Thyroid gland (tissue), 4 donors: ENCODE measurements at regions not wholly inside any gene's neighbourhood (a gene's known extent, or its start where the extent isn't known, plus 50 kb on each side); places are given as distances from the start of the nearest gene placed in this dataset.
A peak's percentile ranks its signal among the peaks of the same experiment; 100 is the strongest.

Experiments used
- DNase-seq, 2 donors: peaks; one replicate each; pipeline ENCODE4 v3.0.0-alpha.2; 2019
- H3K27ac ChIP-seq, 3 donors: fragments of 200-600 bp; sonication (generic); 1 replicate in 2 of 3; 2 replicates in 1 of 3; pipeline ENCODE4 v1.5.1; 2016 to 2019; ENCODE audit warnings: mild to moderate bottlenecking in 1 of 3, moderate library complexity in 1 of 3
- H3K27me3 ChIP-seq: fragments of 200-600 bp; sonication (generic); one replicate; pipeline ENCODE4 v1.5.1; 2019
- H3K36me3 ChIP-seq, 2 donors: fragments of 200-600 bp; sonication (generic); one replicate each; pipeline ENCODE4 v1.5.1; 2016 to 2019
- H3K4me1 ChIP-seq, 2 donors: fragments of 200-600 bp; sonication (generic); one replicate each; pipeline ENCODE4 v1.5.1; 2017 to 2019
- H3K4me3 ChIP-seq, 3 donors: fragments of 200-600 bp; sonication (generic); replicated peaks in 1 of 3; 1 replicate in 2 of 3; 2 replicates in 1 of 3; pipeline ENCODE4 v1.5.1; 2016; ENCODE audit warnings: mild to moderate bottlenecking in 1 of 3
- H3K9me3 ChIP-seq: fragments of 200-600 bp; sonication (generic); one replicate; pipeline ENCODE4 v1.5.1; 2017
- CTCF ChIP-seq, 6 experiments: fragments of 200-600 bp in 3 of 6; fragments of 450-650 bp in 3 of 6; sonication (generic) in 3 of 6; IDR thresholded peaks; one replicate each; pipeline ENCODE4 v1.5.1; 2016 to 2019; ENCODE audit warnings: antibody characterized with exemption in 6 of 6, mild to moderate bottlenecking in 2 of 6, inconsistent platforms in 1 of 6, moderate library complexity in 1 of 6
- POLR2A ChIP-seq, 2 donors: fragments of 450-650 bp; IDR thresholded peaks; one replicate each; pipeline ENCODE4 v1.6.1; 2017; ENCODE audit warnings: antibody characterized with exemption in 2 of 2, mild to moderate bottlenecking in 2 of 2, moderate library complexity in 1 of 2
- WGBS, 2 donors: methylation state at CpG; one replicate each; pipeline ENCODE4 v1.1.5; 2017; 5-methylcytosine and 5-hydroxymethylcytosine counted together
- intact Hi-C: fragments of 100-400 bp; cut with DNase I; formaldehyde crosslinking; loops from one replicate; pipeline ENCODE4 v1.15.1; 2023

DNA sequence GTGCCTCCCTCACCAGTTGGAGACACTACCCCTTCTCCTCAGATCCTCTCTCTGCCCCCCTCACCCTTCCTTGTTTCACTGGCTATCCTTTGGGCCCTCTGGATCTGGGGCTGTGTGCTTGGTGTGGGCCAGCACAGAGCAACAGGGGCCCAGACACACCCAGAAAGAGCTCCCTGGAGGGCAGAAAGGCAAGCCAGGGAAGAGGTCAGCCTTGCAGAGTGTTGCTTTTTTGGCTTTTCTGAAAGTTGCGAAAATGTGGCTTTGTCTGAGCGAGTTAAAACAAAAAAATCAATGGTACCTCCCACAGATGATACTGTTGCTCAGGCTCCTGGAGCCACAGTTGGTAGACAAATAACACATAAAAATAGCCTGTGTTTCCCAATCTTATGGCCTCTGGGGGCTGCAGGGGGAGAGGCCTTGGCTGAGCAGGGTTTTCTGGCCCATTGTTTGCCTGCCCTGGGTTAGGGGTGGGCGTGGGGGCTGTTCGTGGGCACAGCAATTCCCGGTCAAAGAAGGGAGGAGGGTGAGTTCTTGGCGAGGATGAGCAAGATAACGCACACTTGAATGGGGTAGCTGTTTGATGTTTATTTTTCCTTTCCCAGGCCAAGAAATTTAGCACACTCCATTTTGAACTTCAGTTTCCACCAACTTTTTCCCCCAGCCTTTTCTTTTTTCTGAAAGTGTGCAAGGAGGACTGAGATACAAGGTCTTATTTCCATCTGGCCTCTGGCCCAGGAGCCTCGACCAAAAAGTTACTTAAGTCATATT, 167.0 kb upstream of the HAAO start:
- Histone ChIP-seq H3K27me3 (no peaks in the 10 kb centered on the region), H3K36me3 (no peaks in the 10 kb centered on the region), H3K9me3 (no peaks in the 10 kb centered on the region), H3K4me1 (peaks cover 14 to 43% of the 10 kb centered on the region in 2 donors), H3K4me3 (no peak overlapping the region), H3K27ac (peak overlapping the region; percentile 50 to 80 (median 50))
- DNase-seq, result peak in 1 of 2 donors; percentile 21
- intact Hi-C loops, result loop anchor here (10.0 kb wide), 1 partner anchor 575 kb away; no protein-coding TSS in a partner anchor
- TF ChIP-seq CTCF (IDR thresholded peaks at IDR 0.05), result no peak
- 53 to 71% methylated on average over 8 of the region's 8 CpGs for WGBS, 2 donors

GRCh38 chr2:42958741-42959233, 166.4 kb upstream of the HAAO start:
- Histone ChIP-seq H3K36me3 (no peaks in the 10 kb centered on the region), H3K9me3 (no peaks in the 10 kb centered on the region), H3K27ac (peak overlapping the region; percentile 50 to 80 (median 50)), H3K4me3 (no peak overlapping the region), H3K4me1 (peaks cover 14 to 49% of the 10 kb centered on the region in 2 donors), H3K27me3 (no peaks in the 10 kb centered on the region)
- TF ChIP-seq POLR2A (IDR thresholded peaks at IDR 0.05) (no peak), CTCF (IDR thresholded peaks at IDR 0.05) (no peak)
- WGBS, 2 donors, result 85 to 88% methylated on average over 9 to 10 of the region's 10 CpGs
- intact Hi-C loops, result no loop called here
- DNase-seq, result no peak

DNA sequence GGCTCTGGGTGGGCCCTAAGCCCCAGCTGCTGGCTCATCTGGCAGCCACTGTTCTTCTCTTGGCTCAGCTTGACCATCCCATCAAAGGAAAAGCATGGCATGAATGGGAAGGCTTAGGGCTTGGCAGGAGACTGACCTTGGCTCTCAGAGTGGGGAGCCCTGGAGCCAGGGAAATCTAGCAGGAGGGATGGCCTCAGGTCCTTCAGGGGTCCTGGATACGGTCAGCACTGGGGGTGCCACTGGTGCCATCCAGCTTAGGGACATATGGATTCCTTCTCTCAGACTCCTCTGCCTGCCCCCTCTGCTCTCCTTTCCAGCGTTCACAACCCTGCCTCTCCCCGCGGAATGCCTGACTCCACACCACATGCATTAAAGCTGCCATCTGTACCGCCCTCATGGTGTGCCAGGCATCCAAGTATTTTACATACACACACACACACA, 165.5 kb upstream of the HAAO start:
- DNase-seq, result no peak
- Histone ChIP-seq H3K36me3 (no peaks in the 10 kb centered on the region), H3K4me1 (peaks cover 14 to 54% of the 10 kb centered on the region in 2 donors), H3K9me3 (no peaks in the 10 kb centered on the region), H3K27me3 (no peaks in the 10 kb centered on the region), H3K4me3 (no peak overlapping the region), H3K27ac (peak overlapping the region in 2 of 3 donors; percentile 41 to 80)
- intact Hi-C loops, result no loop called here
- WGBS, 2 donors, result 90 to 91% methylated on average over 5 of the region's 5 CpGs
- TF ChIP-seq POLR2A (IDR thresholded peaks at IDR 0.05) (no peak), CTCF (IDR thresholded peaks at IDR 0.05) (no peak)

- TF ChIP-seq CTCF (IDR thresholded peaks at IDR 0.05) (no peak), POLR2A (IDR thresholded peaks at IDR 0.05) (no peak)
- DNase-seq, result no peak
- Histone ChIP-seq H3K27ac (peak overlapping the region in 2 of 3 donors; percentile 24 to 80), H3K9me3 (no peaks in the 10 kb centered on the region), H3K36me3 (no peaks in the 10 kb centered on the region), H3K27me3 (no peaks in the 10 kb centered on the region), H3K4me1 (peaks cover 12 to 49% of the 10 kb centered on the region in 2 donors), H3K4me3 (no peak overlapping the region)
- intact Hi-C loops, result no loop called here
- WGBS, 2 donors, result 80 to 84% methylated on average over 9 to 11 of the region's 11 CpGs
Measured at GRCh38 chr2:42957109-42957860, 164.9 kb upstream of the HAAO start.
